ENCODE measurements at regions not wholly inside any gene's neighbourhood (a gene's known extent, or its start where the extent isn't known, plus 50 kb on each side); places are given as distances from the start of the nearest gene placed in this dataset.
A peak's percentile ranks its signal among the peaks of the same experiment; 100 is the strongest.
"Not testable (repeated sequence)": the region's sequence is repeated elsewhere in the genome, so short reads cannot be mapped to it uniquely, and the experiment has no call there.

- DNase-seq = peak; percentile 80
Observed at GRCh38 chr9:118670011-118670953, 699.0 kb downstream of the BRINP1 start.

DNA sequence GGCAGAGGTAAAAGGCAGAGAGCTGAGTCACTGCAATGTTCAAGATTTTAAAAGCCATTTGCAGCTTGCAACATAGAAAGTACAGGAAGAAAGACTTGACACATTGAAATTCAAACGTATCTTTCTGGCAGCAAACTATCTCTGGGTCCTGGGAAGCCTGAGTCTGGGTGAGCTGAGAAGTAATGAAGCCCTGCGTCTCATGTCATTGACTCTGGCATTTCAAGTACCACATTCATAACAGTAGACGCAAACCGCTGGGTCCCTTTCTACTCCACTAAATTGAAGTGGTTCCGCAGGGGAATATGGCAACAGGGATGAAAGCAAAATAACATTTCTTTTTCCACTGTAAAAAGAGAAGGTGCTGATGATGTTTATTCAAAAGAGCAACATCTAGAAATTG is 694.3 kb downstream of the BRINP1 start:
- no peak for DNase-seq

DNA sequence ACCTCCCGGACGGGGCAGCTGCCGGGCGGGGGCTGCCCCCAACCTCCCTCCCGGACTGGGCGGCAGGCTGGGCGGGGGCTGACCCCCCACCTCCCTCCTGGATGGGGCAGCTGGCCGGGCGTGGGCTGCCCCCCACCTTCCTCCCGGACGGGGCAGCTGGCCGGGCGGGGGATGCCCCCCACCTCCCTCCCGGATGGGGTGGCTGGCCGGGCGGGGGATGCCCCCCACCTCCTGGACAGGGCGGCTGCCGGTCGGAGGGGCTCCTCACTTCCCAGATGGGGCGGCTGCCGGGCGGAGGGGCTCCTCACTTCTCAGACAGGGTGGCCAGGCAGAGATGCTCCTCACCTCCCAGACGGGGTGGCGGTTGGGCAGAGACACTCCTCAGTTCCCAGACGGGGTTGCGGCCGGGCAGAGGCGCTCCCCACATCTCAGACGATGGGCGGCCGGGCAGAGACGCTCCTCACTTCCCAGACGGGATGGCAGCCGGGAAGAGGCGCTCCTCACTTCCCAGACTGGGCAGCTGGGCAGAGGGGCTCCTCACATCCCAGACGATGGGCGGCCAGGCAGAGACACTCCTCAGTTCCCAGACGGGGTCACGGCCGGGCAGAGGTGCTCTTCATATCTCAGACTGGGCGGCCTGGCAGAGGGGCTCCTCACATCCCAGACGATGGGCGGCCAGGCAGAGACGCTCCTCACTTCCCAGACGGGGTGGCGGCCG is 691.1 kb downstream of the BRINP1 start:
- not testable (repeated sequence) for DNase-seq

DNA sequence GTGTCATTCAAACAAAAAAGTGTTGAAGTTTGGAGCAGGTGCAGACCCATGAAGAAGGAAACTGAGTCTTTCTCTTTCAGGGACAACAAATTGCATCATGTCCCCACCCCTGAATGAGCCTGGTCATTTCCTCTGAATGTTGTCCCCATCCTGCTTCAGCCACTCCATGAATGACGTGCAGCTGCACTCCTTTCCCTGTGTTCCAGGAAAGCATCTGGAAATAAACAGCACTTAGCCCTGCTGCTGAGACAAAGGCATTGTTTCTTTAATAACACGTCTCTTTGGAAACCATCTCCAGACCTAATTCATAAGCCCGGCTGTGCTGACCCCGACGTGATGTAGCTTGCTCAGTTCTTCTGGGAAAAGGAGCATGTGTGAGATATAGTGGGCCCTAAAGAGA is 682.3 kb downstream of the BRINP1 start:
- DNase-seq = peak; percentile 95

DNA sequence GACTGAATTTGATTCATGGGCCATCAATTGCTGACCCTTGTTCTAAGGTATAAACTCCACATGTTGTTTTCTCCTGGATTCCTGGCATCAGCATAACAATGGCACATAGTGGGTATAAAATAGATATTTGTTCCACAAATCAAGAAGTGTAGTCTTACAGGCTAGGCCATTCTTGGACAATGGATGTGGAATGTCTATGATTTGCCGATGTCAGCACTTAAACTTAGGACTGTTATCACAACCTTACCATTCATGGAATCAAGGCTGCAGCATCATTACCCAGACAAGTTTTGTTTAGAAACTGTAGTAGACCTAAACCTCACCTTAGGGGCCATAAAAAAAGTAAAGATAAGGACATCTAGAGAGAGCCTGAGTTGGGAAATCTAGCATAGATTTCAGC is 680.0 kb downstream of the BRINP1 start:
- no peak for DNase-seq

DNA sequence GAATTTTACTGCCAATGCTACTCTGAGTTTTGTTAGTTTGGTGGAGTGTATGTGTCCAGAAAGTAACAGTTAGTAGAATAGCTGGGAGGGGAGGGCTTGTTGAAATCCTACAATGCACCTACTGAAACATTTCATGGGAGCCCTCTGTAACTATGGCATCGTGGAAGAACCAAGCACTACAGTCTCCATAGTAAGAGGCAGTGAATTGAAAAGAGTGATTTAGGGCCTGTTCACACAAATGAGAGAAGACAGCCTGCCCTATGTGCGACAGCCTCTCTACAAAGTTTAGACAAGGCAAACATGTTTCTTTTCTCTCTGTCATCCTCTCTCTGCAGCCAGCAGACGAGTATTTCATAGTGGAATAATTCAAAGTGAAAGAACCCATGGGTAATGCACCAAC is 676.6 kb downstream of the BRINP1 start:
- no peak for DNase-seq

- DNase-seq = no peak
Observed at GRCh38 chr9:118693645-118694044, 675.6 kb downstream of the BRINP1 start.

GRCh38 chr9:118695249-118695648 is 674.0 kb downstream of the BRINP1 start:
- not testable (repeated sequence) for DNase-seq

DNA sequence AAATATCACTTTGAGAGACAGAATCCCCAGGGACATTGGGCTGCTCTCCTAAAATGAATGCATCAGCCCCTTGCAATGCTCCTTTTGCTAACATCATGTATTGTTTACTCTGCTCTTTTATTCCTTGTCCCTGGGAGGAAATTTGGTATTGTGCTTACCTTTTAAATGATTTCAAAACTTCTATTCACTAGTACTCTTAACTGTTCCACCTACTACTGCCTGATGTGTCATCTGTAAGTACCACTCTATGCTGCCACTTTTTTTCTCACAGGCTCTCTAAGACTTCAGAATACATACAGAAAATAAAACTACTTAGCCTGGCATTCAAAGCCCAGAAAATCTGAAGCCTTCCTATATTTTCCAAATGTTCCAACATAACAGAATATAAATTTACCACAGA is 667.2 kb downstream of the BRINP1 start:
- DNase-seq = peak; percentile 50

DNA sequence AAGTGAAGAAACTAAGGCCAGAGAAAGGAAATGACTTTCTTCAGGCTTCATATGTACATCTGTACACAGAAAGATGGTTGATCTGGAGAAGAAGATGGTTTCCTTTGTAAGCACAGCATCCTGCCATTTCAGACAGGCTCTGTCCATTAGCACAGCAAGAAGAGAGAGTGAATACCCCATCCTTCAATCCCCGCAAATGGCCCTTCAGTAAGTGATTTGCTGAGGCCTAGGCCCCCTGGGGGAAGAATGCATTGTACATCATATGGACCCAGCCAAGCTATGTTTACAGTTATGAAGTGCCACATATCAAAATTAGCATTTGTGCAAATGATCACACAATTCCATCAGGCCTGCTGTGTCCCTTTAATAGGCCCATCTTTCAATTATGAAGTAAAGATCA is 657.4 kb downstream of the BRINP1 start:
- peak; percentile 66 for DNase-seq

DNA sequence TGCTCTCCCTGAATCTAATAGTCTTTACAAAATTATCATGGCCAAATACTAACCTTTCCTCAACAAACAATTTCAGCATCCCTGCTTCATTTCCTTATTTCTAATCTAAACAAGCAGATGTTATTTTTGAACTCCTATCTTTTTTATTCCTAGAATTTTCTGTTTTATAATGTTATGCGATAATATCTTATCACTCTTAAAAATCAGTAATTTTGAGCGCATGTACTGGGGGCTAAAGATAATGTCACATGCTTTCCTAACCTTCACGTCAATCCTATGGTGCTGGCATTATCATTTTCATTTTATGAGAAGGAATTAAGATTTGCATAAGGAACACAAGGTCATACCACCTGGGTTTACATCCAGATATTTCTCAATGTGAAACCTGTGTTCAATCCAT is 648.0 kb downstream of the BRINP1 start:
- no peak for DNase-seq

DNA sequence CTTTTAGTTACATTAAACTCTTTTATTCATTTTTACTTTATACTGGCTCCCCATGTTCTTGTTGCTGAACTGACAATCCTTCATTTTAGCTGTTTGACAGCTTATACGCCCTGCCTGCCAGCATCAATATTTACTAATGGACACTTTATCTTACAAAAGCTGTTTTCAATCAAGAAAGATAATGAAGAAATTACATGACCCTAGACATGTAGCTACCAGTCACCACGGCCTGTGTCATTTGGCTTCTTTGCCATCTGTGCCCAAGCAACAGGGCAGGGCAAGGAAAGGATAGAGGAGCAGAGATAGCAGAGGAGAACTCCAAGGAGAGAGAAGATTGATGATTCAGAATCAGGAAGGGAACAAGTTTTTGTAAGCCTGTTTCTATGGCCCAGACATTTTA is 647.3 kb downstream of the BRINP1 start:
- peak; percentile 40 for DNase-seq

GRCh38 chr9:118729981-118730380 is 639.3 kb downstream of the BRINP1 start:
- DNase-seq = no peak

DNA sequence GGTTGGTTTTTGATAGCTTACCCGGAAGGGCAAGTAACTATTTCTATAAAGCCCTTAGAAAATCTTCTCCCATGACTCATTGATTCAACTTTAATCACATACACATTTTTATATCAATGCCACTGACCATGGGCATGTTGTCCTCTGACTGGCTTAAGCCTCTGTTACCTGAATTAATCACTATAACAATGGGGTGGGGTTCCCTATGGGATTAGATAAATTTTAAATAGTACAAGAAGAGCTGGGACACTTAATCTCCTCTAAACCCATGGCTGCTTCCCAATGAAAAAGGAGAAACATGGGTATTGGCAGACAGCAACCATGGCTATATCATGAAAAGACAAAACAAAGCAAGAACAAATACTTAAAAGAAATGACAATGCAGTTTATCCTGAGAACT is 636.2 kb downstream of the BRINP1 start:
- no peak for DNase-seq

- no peak for DNase-seq
Observed at GRCh38 chr9:118734696-118735095, 634.5 kb downstream of the BRINP1 start.

GRCh38 chr9:118736406-118736805 is 632.8 kb downstream of the BRINP1 start:
- peak; percentile 8 for DNase-seq

- no peak for DNase-seq
Observed at GRCh38 chr9:118751077-118751847, 618.0 kb downstream of the BRINP1 start.

DNA sequence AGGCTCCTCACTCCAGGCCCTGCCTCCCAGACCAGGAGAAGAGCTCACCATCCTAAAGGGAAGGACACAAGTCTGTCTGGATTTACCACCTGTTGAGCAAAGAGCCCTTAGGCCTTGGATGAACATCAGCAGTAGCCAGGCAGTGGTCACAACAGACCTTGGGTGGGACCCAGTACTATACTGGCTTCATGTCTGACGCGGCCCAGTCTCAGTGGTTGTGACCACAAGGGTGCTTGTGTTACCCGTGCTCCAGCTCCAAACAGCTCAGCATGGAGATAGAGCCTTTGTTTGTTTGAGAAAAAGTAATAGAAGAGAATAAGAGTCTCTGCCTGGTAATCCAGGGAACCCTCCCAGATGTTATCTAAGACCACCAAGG is 617.4 kb downstream of the BRINP1 start:
- no peak for DNase-seq

DNA sequence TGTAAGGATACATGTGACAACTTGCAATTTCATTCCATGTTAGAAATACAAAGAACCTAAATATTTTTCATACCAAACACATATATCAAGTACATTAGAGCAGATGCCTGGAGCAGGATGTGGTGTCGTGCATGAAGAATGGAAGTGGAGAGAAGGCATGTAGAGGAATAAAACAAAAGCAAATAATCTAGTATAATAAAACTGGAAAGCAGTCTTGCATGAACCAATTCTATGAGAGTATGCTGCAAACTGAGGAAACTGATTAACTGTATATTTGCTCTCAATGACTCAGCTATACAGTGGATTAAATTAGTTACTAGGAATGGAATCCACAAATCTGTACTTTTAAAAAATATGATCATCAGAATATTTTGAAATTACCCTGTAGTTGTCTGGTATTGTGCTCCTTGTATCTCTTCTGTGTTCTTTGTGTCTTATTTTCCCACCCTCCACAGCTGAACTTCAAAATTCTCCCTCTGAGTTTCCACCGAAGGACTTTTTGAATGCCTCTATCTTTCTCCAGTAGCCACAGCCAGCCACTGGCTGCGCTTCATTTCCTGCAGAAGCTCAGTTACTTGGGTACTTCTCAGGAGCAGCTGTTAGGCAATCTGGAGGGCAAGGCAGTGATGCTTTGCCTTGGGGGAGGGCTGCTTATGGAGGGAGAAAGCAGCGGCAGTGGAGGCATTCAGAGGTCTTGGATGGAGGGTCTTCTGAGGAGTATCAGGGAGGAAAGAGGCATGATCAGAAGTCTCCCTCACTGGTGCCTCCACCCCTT is 608.0 kb downstream of the BRINP1 start:
- DNase-seq = no peak

DNA sequence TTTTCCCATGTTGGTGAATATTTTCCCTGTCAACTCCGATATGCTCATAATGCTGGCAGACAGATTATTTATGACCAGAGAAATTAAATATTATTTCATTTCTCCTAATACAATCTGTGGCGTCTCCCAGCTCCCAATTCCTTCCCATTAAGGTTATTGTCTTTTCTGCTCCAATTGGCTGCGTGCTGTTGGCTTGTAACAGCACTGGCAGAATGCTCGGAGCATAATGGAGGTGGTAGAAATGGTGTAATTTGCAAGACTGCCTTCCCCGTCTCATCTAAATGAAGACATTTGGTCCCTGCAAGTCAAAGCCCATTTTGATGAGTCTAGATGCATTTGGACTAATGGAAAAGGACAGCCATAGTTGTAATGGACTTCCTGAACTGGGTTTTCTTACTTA is 601.7 kb downstream of the BRINP1 start:
- DNase-seq = no peak

DNA sequence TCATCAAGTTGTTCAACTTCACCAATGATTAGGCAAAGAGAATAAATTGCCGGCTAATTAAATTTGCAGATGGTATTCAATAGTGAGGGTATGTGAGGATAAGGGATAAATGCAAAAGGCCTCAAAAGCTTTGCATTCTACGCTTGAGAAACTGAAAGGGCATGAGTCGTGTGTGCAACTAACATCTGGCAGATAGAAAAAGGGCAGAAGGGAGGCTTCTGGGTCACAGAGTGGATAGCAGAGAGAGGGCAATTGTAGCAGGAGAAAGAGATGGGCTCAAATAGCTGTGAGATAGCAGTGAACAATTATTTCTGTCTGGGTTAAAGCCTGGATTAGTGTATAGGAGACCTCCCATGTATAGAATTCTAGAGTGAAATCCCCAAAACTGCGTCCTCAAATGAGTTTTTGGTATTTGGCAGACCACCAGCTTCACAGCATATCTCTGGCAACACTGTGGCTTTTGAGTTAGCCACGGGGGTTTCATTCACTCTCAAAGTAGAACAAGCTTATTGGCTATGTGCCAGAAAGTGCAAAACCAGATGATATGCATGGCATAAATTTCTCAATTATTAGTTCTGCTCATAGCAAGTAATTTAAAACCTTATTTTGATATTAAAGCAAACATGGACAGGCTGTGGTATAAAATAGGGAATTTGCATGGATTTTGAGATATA is 586.3 kb downstream of the BRINP1 start:
- DNase-seq = peak; percentile 76

DNA sequence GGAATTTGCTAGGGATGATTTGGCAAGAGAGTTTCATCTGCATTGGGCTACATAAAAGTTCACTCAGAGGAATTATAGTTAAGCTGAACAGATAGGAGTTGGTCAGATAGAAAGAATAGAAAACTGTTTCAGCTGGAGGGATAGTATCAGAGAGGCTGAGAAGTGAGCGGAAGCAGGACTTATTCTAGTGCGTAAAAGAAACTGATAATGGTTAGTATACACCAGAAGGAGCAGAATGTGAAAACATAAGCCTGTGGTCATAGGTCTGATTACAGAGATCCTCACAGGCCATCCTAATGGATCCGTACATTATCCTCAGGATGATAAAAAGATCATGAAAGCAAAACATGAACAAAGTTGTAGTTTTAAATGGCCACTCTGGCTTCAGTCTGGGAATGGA is 585.2 kb downstream of the BRINP1 start:
- no peak for DNase-seq

Measured in NCI-H69 (cell line).